ENCODE measurements at regions not wholly inside any gene's neighbourhood (a gene's known extent, or its start where the extent isn't known, plus 50 kb on each side); places are given as distances from the start of the nearest gene placed in this dataset.

- TF ChIP-seq CTCF (IDR thresholded peaks at IDR 0.05): no peak
Measured at GRCh38 chr9:30244877-30245276, 2139.6 kb upstream of the ACO1 start.

- TF ChIP-seq CTCF (IDR thresholded peaks at IDR 0.05): no peak
Measured at GRCh38 chr9:30250872-30251271, 2133.6 kb upstream of the ACO1 start.

- TF ChIP-seq CTCF (IDR thresholded peaks at IDR 0.05): no peak
Measured at GRCh38 chr9:30258094-30258493, 2126.3 kb upstream of the ACO1 start.

- TF ChIP-seq CTCF (IDR thresholded peaks at IDR 0.05): no peak
Measured at GRCh38 chr9:30280229-30280900, 2104.1 kb upstream of the ACO1 start.

- TF ChIP-seq CTCF (IDR thresholded peaks at IDR 0.05): no peak
Measured at GRCh38 chr9:30289435-30289834, 2095.0 kb upstream of the ACO1 start.

GRCh38 chr9:30293231-30293630 is 2091.2 kb upstream of the ACO1 start:
- no peak for TF ChIP-seq CTCF (IDR thresholded peaks at IDR 0.05)

GRCh38 chr9:30299126-30299780 is 2085.2 kb upstream of the ACO1 start:
- TF ChIP-seq CTCF (IDR thresholded peaks at IDR 0.05): no peak
